Activated naive CD8-positive, alpha-beta T cell treated with anti-CD3 and anti-CD28 coated beads, Interleukin-2, amount 10 ng/mL, durations not matched to agents 7 days and 5 days (primary cell): ENCODE measurements at regions not wholly inside any gene's neighbourhood (a gene's known extent, or its start where the extent isn't known, plus 50 kb on each side); places are given as distances from the start of the nearest gene placed in this dataset.

Experiments used
- ATAC-seq: fragments of 150-1000 bp; cut with Tn5 transposase; one replicate; pipeline ENCODE4 v1.10.0; 2021; ENCODE audit warnings: low read depth, moderate library complexity
- POLR2A ChIA-PET: fragments of 350-600 bp; sonication (Branson Sonifier 250); formaldehyde crosslinking; loops from one replicate; lab custom pipeline; 2021; ENCODE audit warnings: antibody characterized with exemption; lab: Charles Lee
- DNase-seq: peaks from one replicate; pipeline ENCODE4 v3.0.0; 2021
- H3K27ac Mint-ChIP-seq: one replicate; pipeline ENCODE4 v1.8.0; 2022; ENCODE audit warnings: mild to moderate bottlenecking, mixed read lengths
- H3K27me3 Mint-ChIP-seq: one replicate; pipeline ENCODE4 v1.8.0; 2022; ENCODE audit warnings: mild to moderate bottlenecking, moderate library complexity, mixed read lengths
- H3K36me3 Mint-ChIP-seq: one replicate; pipeline ENCODE4 v1.8.0; 2021; ENCODE audit warnings: mild to moderate bottlenecking, mixed read lengths
- H3K4me1 Mint-ChIP-seq: one replicate; pipeline ENCODE4 v1.8.0; 2021; ENCODE audit warnings: mixed read lengths
- H3K4me3 Mint-ChIP-seq: one replicate; pipeline ENCODE4 v1.8.0; 2022; ENCODE audit warnings: mild to moderate bottlenecking, moderate library complexity, mixed read lengths
- H3K9me3 Mint-ChIP-seq: one replicate; pipeline ENCODE4 v1.8.0; 2021; ENCODE audit warnings: mixed read lengths

GRCh38 chr9:16960084-16960483, 89.6 kb upstream of the BNC2 start:
- H3K4me1 Mint-ChIP-seq, result no peaks in the 10 kb centered on the region
- H3K27ac Mint-ChIP-seq, result no peak overlapping the region
- peaks cover 11% of the 10 kb centered on the region for H3K9me3 Mint-ChIP-seq
- H3K36me3 Mint-ChIP-seq, result no peaks in the 10 kb centered on the region
- ATAC-seq (no peak), DNase-seq (no peak)
- no peak overlapping the region for H3K4me3 Mint-ChIP-seq
- peaks cover 2% of the 10 kb centered on the region for H3K27me3 Mint-ChIP-seq
- POLR2A ChIA-PET, result no interaction called here

DNA sequence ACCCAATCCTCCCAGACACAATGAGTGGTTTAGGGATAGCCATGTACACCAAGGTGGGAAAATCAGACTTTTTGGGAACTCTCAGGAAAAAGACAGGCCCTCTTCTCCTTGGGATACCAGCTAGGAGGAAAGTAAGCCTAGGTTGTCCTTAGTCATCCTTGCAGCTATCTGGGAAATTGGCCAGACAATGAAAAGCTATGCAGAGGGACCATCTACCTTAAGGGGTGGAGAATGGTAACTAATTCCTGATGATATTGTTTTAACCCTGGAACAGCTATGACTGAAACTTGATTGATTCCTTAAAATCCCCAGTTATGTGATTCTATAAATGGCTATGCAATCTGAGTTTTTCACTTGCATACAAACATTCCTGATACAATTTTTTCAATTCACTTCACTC, 88.9 kb upstream of the BNC2 start:
- H3K36me3 Mint-ChIP-seq, result no peaks in the 10 kb centered on the region
- no peak overlapping the region for H3K27ac Mint-ChIP-seq
- peaks cover 11% of the 10 kb centered on the region for H3K9me3 Mint-ChIP-seq
- ATAC-seq, result no peak
- H3K4me1 Mint-ChIP-seq, result no peaks in the 10 kb centered on the region
- peaks cover 2% of the 10 kb centered on the region for H3K27me3 Mint-ChIP-seq
- POLR2A ChIA-PET, result no interaction called here
- no peak overlapping the region for H3K4me3 Mint-ChIP-seq
- no peak for DNase-seq

GRCh38 chr9:16954040-16954439, 83.6 kb upstream of the BNC2 start:
- no peak for DNase-seq
- ATAC-seq, result no peak
- Mint-ChIP-seq H3K27me3 (no peaks in the 10 kb centered on the region), H3K4me1 (no peaks in the 10 kb centered on the region), H3K9me3 (no peaks in the 10 kb centered on the region), H3K27ac (no peak overlapping the region), H3K36me3 (no peaks in the 10 kb centered on the region), H3K4me3 (no peak overlapping the region)
- POLR2A ChIA-PET, result no interaction called here

DNA sequence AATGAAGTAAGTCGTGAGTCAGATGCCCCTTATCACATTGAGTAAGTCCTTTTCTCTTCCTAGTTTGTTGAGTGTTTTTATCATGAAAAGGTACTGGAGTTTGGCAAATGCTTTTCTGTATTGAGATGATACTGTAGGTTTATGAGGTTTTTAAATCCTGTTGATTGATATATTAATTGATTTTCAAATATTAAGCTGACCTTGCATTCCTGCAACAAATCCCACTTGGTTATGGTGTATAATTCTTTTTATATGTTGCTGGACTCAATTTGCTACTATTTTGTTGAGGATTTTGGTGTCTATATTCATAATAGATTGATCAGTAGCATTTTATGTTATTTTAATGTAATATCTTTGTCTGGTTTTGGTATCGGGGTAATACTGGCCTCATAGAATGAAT, 81.0 kb upstream of the BNC2 start:
- H3K36me3 Mint-ChIP-seq, result no peaks in the 10 kb centered on the region
- no peak overlapping the region for H3K4me3 Mint-ChIP-seq
- no peaks in the 10 kb centered on the region for H3K4me1 Mint-ChIP-seq
- no peak for DNase-seq
- no peak overlapping the region for H3K27ac Mint-ChIP-seq
- H3K9me3 Mint-ChIP-seq, result no peaks in the 10 kb centered on the region
- POLR2A ChIA-PET, result no interaction called here
- no peak for ATAC-seq
- no peaks in the 10 kb centered on the region for H3K27me3 Mint-ChIP-seq

GRCh38 chr9:16950051-16950450, 79.6 kb upstream of the BNC2 start:
- Mint-ChIP-seq H3K36me3 (no peaks in the 10 kb centered on the region), H3K27ac (no peak overlapping the region), H3K4me1 (no peaks in the 10 kb centered on the region), H3K4me3 (no peak overlapping the region), H3K27me3 (no peaks in the 10 kb centered on the region), H3K9me3 (peaks cover 2% of the 10 kb centered on the region)
- no peak for ATAC-seq
- POLR2A ChIA-PET, result no interaction called here
- no peak for DNase-seq

GRCh38 chr9:16930578-16930977, 60.1 kb upstream of the BNC2 start:
- Mint-ChIP-seq H3K9me3 (peaks cover 3% of the 10 kb centered on the region), H3K4me1 (no peaks in the 10 kb centered on the region), H3K36me3 (no peaks in the 10 kb centered on the region), H3K4me3 (no peak overlapping the region), H3K27me3 (no peaks in the 10 kb centered on the region), H3K27ac (no peak overlapping the region)
- POLR2A ChIA-PET, result no interaction called here
- no peak for ATAC-seq
- DNase-seq, result no peak

- H3K27ac Mint-ChIP-seq, result no peak overlapping the region
- no peak for DNase-seq
- no peak overlapping the region for H3K4me3 Mint-ChIP-seq
- no peaks in the 10 kb centered on the region for H3K36me3 Mint-ChIP-seq
- peaks cover 2% of the 10 kb centered on the region for H3K9me3 Mint-ChIP-seq
- no peaks in the 10 kb centered on the region for H3K27me3 Mint-ChIP-seq
- no peak for ATAC-seq
- POLR2A ChIA-PET, result no interaction called here
- H3K4me1 Mint-ChIP-seq, result no peaks in the 10 kb centered on the region
Measured at GRCh38 chr9:16928179-16928945, 57.9 kb upstream of the BNC2 start.

DNA sequence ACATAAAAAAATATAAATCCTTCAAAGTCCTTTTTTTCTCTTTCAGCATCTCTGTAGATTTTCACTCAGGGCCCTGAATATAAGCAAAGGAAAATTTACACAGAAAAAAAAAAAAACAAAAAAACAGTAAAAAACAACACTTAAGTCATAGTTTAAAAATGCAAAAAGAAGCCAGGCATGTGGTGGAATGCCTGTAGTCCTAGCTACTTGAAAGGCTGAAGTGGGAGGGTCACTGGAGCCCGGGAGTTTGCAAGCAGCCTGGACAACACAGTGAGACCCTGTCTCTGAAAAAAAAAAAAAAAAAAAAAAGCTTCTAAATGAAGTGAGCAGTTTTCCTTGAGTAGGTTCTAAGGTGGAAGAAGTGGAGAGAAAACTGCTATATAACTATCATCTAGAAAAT, 55.0 kb upstream of the BNC2 start:
- no peaks in the 10 kb centered on the region for H3K27me3 Mint-ChIP-seq
- H3K4me3 Mint-ChIP-seq, result no peak overlapping the region
- POLR2A ChIA-PET, result no interaction called here
- DNase-seq (no peak), ATAC-seq (no peak)
- no peaks in the 10 kb centered on the region for H3K4me1 Mint-ChIP-seq
- H3K36me3 Mint-ChIP-seq, result no peaks in the 10 kb centered on the region
- peaks cover 2% of the 10 kb centered on the region for H3K9me3 Mint-ChIP-seq
- H3K27ac Mint-ChIP-seq, result no peak overlapping the region

DNA sequence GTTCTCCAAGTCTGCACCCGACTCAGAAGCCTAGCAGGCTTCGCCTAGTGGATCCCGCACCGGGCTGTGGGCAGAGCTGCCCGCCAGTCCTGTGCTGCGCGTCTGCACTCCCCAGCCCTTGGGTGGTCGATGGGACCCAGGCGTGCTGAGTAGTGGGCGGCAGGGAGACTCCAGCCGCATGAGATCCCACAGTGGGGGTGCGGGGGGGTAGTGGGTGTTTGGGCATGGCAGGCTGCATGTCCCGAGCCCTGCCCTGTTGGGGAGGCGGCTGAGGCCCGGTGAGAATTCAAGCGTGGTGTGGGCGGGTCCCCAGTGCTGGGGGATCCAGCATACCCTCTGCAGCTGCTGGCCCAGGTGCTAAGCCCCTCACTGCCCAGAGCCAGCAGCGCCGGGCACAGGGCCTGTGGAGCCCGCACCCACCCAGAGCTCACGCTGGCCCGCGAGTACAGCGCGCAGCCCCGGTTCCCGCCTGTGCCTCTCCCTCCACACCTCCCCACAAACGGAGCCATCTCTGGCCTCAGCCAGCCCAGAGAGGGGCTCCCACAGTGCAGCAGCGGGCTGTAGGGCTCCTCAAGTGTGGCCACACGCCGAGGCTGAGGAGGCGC, 53.9 kb upstream of the BNC2 start:
- no peak overlapping the region for H3K4me3 Mint-ChIP-seq
- POLR2A ChIA-PET, result no interaction called here
- no peak overlapping the region for H3K27ac Mint-ChIP-seq
- H3K27me3 Mint-ChIP-seq, result no peaks in the 10 kb centered on the region
- no peak for ATAC-seq
- no peaks in the 10 kb centered on the region for H3K4me1 Mint-ChIP-seq
- H3K9me3 Mint-ChIP-seq, result peaks cover 3% of the 10 kb centered on the region
- no peaks in the 10 kb centered on the region for H3K36me3 Mint-ChIP-seq
- no peak for DNase-seq

GRCh38 chr9:16921855-16922254, 51.4 kb upstream of the BNC2 start:
- H3K27me3 Mint-ChIP-seq, result no peaks in the 10 kb centered on the region
- H3K9me3 Mint-ChIP-seq, result peaks cover 3% of the 10 kb centered on the region
- no peak for DNase-seq
- no peak overlapping the region for H3K4me3 Mint-ChIP-seq
- H3K27ac Mint-ChIP-seq, result no peak overlapping the region
- H3K4me1 Mint-ChIP-seq, result no peaks in the 10 kb centered on the region
- no peaks in the 10 kb centered on the region for H3K36me3 Mint-ChIP-seq
- POLR2A ChIA-PET, result no interaction called here
- no peak for ATAC-seq
